GM21526 (cell line): ENCODE measurements at regions not wholly inside any gene's neighbourhood (a gene's known extent, or its start where the extent isn't known, plus 50 kb on each side); places are given as distances from the start of the nearest gene placed in this dataset.
"Not testable (repeated sequence)": the region's sequence is repeated elsewhere in the genome, so short reads cannot be mapped to it uniquely, and the experiment has no call there.

Experiments used
- ATAC-seq: cut with Tn5 transposase; IDR thresholded peaks from one replicate; pipeline ENCODE4 v1.9.1; 2021; ENCODE audit warnings: moderate library complexity; ENCODE audit not compliant: unreplicated experiment, low FRiP score

DNA sequence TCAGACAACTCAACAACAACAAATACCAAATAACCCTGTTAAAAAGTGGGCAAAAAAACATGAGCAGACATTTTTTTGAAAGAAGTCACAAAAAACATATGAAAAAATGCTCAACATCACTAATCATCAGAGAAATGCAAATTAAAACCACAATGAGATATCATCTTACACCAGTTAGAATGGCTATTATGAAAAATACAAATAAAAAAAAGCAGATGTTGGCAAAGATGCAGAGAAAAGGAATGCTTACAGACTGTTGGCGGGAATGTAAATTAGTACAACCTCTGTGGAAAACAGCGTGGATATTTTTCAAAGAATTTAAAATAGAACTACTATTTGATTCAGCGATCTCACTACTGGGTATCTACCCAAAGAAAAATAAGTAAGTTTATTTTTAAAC lies 114.0 kb downstream of the SLC38A4 start:
- no peak for ATAC-seq

DNA sequence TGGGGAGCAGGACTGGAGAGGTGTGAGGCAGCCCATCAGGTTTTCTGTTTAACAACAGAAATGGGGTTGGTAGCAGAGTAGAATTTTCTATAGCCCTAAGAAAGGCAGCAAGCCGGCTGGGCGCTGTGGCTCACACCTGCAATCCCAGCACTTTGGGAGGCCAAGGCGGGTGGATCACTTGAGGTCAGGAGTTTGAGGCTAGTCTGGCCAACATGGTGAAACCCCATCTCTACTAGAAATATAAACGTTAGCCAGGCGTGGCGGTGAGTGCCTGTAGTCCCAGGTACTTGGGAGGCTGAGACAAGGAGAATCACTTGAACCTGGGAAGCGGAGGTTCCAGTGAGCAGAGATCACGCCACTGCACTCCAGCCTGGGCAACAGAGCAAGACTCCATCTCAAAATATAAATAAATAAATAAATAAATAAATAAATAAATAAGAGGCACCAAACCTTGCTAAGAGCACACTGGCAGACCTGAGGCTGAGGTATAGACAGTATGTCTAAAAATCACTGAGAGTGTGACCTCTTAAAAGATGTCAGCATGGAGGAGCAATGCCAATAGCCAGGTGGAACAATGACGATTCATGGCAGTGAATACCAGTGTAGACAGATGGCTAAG lies 115.6 kb downstream of the SLC38A4 start:
- ATAC-seq = no peak

DNA sequence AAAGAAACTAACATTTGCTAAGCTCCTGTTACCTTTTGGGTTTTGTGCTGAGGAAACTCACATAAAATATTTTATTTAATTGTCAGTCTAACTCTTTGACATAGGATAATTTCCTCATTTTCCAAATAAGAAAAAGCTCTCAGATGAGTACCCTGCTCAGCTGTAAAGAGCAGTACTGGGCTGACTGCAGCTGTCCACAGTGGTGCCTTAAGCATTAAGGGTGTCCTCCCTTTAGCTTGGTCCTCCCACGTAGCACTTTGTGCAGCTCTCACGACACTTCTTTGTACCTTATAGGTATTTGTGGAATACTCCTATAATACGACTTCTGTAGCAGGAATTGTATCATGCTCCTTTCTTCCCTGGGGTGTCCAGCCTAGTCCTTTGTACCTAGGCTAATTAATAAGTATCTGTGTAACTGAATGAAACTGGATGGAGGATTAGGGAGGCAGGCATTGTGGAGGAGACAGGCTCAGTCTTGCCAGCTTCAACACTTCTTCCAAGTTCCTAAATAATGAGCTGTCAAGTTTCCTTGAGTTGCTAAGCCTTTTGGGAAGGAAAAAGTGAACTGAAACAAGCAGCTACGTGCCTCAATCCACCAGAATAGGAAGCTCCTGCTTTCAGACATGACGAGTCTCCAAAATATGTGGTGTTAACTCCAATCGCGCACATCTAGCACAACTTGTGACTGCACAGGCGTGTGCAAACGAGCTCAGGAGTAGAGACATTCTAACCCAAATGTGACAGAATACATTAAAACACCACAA lies 123.0 kb downstream of the SLC38A4 start:
- no peak for ATAC-seq

DNA sequence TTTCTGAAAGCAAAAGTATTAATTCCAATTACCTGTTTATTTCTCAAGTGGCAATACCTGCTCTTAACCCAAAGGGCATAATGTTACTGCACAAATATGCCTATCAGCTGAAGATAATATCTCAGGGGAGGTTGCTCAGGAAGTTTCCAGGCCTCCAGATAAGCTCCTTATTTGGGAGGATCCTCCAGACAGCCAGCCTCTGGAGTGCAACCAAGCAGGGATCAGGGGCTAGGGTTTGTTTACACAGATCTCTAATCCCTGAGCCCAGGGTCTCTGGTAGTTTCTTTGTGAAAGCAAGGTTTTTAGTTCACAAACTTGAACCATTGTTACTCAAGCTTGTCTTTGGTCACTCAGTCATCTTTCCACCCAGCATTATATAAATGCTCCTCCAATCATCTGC lies 124.4 kb downstream of the SLC38A4 start:
- ATAC-seq = no peak

DNA sequence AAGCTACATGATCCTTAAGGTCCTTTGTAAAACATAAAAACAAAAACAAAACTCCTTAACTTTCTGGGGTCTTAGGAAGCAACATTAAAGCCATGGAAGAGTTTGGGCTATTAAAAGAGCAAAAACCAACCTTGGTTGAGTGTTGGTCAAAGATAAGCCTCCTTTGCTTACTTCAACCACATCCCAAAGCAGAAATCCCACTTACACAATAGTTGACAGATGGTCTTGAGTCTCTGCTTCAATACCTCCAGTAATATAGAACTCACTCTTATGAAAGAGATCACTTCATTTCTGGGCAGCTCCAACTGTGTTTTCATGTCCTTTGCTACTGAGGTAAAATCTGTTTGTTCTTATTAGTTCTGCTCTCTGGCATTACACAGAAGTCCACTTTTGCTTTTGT lies 125.8 kb downstream of the SLC38A4 start:
- no peak for ATAC-seq

DNA sequence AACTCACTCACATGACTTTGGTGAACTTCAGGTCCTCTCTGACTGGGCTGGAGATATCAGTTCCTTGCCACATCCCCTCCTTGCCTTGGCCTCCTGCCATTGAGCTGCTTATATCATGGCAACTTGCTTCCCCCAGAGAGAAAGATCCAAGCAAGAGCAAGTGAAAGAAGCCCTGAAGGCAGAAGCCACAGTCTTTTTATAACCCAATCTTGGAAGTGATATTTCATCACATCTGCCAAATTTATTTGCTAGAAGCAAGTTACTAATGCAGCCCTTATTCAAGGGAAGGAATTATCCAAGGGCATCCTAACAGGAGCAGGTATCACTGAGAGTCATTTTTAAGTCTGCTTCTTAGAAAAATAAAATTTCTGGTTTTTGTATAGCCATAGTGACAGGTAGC lies 127.8 kb downstream of the SLC38A4 start:
- no peak for ATAC-seq

DNA sequence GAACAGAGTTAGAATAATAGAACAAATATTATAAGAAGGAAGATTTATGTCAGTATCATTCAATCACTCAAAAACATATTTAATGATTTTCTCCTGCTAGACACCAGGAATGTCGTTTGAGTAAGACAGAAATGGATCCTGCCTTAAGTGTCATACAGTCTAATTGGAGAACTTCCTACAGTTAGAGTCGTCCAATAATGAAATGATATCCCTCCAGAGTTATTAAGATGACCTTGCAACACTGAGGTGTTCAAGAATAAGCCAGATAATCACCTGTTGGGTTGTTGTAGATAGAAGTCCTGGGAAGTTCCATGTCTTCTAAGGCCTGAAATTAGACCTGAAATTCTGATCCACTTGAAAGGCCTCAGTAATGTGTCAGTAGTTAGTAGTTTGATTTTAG lies 132.3 kb downstream of the SLC38A4 start:
- no peak for ATAC-seq

DNA sequence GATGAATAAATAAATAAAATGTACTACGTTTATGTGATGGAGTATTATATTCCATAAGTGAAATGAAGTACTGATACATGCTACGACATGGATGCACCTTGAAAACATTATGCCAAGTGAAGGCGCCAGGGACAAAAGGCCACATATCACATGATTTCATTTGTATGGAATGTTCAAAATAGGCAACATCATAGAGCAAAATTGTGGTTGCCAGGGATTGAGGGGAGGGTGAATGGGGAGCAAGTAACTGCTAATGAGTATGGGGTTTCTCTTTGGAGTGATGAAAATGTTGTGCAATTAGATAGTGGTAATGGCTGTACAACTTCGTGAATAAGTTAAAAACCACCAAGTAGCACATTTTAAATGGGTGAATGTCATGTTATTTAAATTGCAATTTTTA lies 132.8 kb downstream of the SLC38A4 start:
- no peak for ATAC-seq

DNA sequence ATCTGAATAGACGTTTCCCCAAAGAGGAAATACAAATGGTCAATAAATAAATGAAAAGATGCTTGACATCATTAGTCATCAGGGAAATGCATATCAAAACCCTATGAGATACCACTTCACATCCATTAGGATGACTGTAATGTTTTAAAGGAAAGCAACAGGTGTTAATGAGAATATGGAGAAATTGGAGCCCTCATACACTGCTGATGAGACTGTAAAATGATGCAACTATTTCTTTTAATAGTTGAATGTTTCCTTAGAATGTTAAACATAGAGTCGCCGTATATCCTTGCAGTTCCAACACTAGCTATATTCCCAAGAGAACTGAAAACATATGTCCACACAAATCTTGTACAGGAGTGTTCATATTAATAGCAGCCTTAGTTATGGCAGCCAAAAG lies 133.2 kb downstream of the SLC38A4 start:
- no peak for ATAC-seq

DNA sequence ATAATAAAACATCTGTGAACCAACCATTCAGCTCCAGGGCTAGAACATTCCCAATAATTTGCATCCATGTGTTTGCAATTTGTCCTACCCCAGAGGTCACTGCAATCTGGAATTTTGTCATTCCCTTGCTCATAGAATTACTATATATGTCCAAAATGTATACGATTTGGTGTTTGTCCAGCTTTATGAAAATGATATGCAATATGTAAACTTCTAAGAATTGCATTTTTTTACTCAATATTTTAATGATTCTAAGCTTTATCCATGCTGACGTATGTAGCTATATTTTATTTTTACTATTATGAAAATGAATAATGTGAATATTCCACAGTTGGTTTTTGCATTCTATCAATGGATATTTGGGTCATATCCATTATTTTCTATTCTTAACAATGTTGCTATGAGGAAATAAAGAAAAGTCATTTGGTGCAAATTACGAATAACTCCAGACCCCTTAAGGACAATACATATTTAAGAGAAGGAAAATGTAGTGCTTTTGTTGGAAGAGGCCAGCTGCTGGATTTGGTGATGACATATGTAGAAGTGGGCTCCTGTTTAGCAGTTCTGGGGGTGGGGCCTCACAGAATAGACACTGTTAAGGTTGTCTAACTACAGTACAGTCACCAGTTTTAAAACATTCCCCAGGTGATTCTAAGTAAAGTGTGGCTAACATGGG lies 139.4 kb downstream of the SLC38A4 start:
- ATAC-seq = no peak

DNA sequence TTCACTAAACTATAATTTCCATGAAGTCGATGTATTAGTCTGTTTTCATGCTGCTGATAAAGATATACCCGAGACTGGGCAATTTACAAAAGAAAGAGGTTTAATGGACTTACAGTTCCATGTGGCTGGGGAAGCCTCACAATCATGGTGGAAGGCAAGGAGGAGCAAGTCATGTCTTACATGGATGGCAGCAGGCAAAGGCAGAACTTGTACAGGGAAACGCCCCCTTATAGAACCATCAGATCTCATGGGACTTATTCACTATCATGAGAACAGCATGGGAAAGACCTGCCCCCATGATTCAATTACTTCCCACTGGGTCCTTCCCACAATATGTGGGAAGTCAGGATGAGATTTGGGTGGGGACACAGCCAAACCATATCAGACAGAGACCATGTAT lies 141.6 kb downstream of the SLC38A4 start:
- ATAC-seq = not testable (repeated sequence)

DNA sequence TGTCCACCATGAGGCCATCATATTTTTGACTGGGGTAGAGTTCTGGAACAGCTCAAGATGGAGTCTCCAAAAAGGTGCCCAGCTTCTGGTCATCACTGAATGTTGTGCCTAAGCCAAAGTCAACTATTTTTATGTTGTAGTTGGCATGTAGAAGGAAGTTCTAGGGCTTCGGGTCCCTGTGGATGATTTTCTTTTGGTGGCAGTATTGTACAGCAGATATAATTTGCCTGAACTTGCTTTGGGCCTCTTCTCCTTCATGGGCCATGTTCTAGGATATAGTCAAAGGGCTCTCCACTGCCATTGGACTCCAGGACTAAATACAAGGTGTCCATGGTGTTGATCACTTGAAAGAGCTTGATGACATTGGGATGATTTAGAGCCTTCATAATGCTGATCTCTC lies 143.6 kb downstream of the SLC38A4 start:
- ATAC-seq = no peak

DNA sequence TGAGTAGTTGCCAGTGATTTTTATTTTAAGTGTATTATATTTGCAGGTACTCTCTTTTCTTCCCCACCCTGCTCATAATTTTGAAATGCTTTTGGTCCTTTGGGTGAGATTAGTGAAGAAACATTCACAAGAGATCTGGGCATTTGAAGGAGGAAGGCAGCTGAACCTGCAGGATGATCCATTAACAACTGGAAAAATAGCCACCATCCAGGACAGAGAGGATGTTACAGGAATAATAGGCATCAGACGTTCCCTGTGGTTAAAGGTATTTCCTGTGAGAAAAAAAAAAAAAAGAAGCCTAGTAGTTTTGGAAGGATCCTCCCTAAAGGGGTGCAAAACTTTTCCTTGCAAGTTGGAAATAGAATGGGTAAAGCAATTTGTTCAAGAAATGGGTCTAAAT lies 145.3 kb downstream of the SLC38A4 start:
- no peak for ATAC-seq

DNA sequence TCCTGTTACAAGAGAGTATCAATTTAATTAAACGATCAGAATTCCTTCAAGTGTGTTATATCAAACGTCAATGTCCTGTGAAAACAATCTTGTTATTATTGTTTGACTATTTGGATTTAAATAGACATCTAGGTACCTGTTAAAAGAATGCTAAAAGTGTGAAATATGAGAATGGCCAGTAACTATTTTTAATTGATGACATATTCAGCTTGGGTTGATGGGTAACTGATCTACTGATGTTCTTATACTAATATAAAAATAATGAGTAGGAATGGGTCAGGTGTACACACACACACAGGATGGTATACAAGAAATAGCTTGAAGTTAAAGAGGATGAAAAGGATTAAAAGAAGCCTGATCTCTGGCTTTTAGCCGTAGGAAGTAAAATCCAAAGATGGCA lies 146.0 kb downstream of the SLC38A4 start:
- ATAC-seq = no peak

DNA sequence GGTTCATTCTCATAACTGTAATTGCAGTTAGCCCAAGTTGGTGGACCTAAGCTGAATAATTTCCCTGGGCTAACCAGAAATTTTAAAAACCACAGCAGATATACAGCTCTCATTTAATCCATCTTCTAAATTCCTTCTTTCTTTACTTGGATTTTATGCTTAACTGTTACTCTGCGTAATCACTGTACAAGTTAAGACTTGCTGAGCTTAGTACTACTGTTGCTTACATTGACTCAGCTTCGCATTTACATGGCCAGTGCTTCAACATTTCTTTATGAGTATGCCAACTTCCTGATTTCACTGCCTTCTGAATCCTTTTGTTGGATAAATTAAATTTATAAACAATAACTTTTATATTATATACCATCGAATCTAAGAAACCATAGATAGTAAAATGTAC lies 147.4 kb downstream of the SLC38A4 start:
- ATAC-seq = no peak

DNA sequence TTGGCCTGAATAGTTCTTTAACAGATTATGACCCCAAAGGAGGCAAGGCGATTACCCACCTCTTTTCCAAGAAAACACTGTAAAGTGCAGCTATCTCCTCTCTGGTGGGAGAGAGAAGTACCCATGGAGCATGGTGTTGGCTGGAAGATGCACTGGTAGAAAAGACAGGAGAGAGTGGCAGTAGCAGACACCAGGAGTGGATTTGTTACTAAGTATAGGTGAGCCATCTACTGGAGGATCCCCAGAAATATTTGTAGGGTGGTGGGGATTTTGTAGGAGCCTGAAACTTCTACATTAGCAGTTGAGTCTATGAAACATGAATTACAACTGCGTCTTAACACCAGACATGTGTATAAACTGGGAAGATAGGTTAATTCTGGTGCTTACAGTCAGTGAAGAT lies 148.0 kb downstream of the SLC38A4 start:
- ATAC-seq = no peak

DNA sequence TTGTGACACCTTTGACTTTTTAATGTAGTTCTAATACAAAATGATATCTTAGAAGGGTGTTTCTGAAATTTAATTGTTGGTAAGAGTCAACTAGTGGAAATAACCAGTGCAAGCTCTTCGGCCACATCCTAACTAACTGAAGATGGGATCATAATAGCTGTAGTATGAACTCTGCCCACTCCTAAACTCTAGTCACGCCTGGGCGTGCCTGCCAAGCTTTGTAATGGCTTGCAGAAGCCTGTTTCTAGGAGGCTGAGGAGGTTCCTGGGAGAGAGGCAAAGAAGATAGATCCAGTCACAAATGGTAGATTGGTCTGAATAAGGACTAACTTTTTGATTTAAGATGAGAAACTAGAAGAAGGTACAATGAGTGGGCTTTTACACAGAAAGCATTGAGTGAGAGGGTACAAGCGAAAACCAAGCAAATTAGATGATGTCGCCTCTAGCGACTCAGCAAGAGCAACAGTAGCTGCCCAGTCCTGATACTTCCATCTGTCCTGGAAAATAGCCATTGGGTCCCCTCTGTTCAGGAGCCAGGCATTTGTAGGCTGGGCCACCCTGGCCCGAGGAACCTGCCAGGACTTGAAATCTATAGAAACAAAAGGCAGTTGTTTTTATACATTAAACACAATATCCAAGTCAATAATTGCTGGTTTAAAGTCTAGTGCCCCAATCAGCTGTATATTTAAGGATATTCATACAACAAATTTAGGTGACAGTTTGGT lies 148.8 kb downstream of the SLC38A4 start:
- no peak for ATAC-seq

DNA sequence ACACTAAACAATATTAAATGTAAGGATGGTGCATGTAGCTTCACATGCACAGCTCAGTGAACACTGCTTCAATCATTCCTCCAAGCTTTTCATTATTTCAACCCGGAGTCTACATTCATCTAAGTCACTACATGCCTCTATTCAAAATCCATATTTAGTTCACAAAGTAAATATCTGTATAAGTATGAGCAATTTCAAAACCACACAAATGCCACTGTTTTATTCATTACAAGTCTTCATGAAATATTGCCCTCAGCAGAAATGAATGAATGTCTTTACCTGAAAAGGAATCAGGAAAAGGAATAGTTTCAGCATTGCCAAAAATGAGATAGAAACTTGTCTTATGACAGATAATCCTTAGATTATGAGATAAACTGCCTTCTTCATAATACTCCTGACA lies 149.4 kb downstream of the SLC38A4 start:
- ATAC-seq = no peak

DNA sequence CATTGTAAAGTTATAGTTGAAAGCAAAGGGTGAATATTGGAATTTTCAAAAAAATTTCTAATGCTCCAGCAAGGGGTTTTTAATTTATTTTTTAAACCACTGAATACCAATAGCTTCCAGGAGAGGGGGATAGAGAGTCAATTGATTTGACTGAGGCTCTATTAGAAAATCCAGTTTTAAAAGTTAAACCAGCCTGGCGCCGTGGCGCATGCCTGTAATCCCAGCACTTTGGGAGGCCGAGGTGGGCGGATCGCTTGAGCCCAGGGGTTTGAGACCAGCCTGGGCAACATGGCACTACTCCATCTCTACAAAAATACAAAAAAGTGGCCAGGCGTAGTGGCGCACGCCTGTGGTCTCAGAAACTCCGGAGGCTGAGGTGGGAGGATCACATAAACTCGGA lies 150.1 kb downstream of the SLC38A4 start:
- no peak for ATAC-seq

DNA sequence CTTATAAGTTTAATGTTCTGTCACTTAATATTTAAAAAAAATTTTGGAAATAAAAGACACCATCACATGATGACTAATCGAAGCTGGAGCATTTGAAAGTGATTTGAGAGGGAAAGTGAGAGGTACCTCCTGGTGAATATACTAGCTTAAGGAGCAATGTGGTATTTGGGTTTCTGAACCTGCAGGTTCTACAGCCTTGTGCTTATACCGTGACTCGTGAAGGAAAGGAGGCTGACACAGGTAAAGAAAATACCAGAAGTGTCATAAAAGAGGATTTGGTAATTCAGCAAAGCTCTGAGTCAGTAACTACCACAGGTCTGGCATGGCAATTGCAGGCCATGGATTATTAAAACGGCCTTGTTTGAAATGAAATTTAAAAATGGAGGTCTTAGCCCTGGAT lies 151.0 kb downstream of the SLC38A4 start:
- no peak for ATAC-seq

DNA sequence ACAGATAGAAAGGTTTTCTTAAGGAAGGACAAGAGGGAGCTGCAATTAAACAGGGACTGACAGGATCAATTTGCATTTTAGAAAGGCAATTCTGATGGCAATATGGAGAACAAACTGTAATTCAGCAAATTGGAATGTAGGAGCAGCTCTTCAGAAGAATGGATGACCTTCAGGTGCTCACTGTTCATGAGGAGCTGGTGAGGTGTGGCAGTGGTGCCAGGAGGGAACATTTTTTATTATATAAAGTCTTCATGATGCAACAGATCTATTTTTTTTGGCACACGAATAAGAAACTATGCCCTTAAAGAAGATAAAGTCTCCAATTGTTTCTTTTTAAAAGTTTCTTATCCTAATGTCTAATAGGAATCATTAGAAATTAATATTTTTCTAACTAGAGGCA lies 151.7 kb downstream of the SLC38A4 start:
- ATAC-seq = no peak
